ENCODE measurements at regions not wholly inside any gene's neighbourhood (a gene's known extent, or its start where the extent isn't known, plus 50 kb on each side); places are given as distances from the start of the nearest gene placed in this dataset.

GRCh38 chr6:16985513-16986284 is 116.2 kb upstream of the STMND1 start:
- Histone ChIP-seq H2AFZ (ENCODE audit: low read depth, low read length) (no peak overlapping the region), H3K9me3 (replicated peaks; ENCODE audit: control insufficient read depth, insufficient read depth, low read depth, low read length) (no peaks in the 10 kb centered on the region), H4K20me1 (replicated peaks; ENCODE audit: control insufficient read depth, insufficient read depth, low read length) (no peaks in the 10 kb centered on the region), H3K79me2 (ENCODE audit: control insufficient read depth, insufficient read depth, low read length) (no peaks in the 10 kb centered on the region), H3K4me1 (replicated peaks in 1 of 2; ENCODE audit: control insufficient read depth in 2 of 2, insufficient read depth in 2 of 2, low read length in 2 of 2) (no peaks in the 10 kb centered on the region), H3K27ac (ENCODE audit: extremely low read depth, low read depth, low read length) (no peak overlapping the region), H3K4me2 (ENCODE audit: insufficient read depth, low read length) (no peak overlapping the region), H3K4me3 (no peak overlapping the region), H3K27me3 (ENCODE audit: control insufficient read depth in 2 of 2, insufficient read depth in 2 of 2, low read length in 2 of 2) (peaks cover 2 to 3% of the 10 kb centered on the region in 2 experiments; a peak in 2 of 5 replicates), H3K36me3 (ENCODE audit: control insufficient read depth, insufficient read depth, low read length) (no peaks in the 10 kb centered on the region), H3K9me1 (ENCODE audit: control insufficient read depth, insufficient read depth, low read length) (no peaks in the 10 kb centered on the region), H3K9ac (ENCODE audit: insufficient read depth in 1 of 2, low read depth in 2 of 2, low read length in 2 of 2) (no peak overlapping the region)
- WGBS (ENCODE audit: insufficient coverage, low coverage, missing lambda C conversion rate) = under 1% methylated on average over 10 of the region's 10 CpGs
- in situ Hi-C loops (cut with MboI) (no loop called here), intact Hi-C loops (cut with micrococcal nuclease) (no loop called here)
- no peak for FAIRE-seq
- CTCF ChIA-PET (ENCODE audit: low intra/inter-chr PET ratio) = no interaction called here
- no TSS peak for BruUV-seq (replicated peaks)
- TF ChIP-seq TOE1 (IDR thresholded peaks at IDR 0.05; ENCODE audit: borderline replicate concordance) (no peak), TOE1 (CRISPR knock-in tag; IDR thresholded peaks at IDR 0.05; ENCODE audit: borderline replicate concordance, low read depth) (no peak), ZBTB49 (CRISPR knock-in tag; IDR thresholded peaks at IDR 0.05; ENCODE audit: borderline replicate concordance) (no peak), HDAC8 (tag; IDR thresholded peaks at IDR 0.05) (no peak), YBX1 (IDR thresholded peaks at IDR 0.05) (no peak), CBX1 (IDR thresholded peaks at IDR 0.05; ENCODE audit: low read depth) (no peak), THRAP3 (IDR thresholded peaks at IDR 0.05; ENCODE audit: borderline replicate concordance) (no peak)
- TF ChIP-seq, protein P1, sequence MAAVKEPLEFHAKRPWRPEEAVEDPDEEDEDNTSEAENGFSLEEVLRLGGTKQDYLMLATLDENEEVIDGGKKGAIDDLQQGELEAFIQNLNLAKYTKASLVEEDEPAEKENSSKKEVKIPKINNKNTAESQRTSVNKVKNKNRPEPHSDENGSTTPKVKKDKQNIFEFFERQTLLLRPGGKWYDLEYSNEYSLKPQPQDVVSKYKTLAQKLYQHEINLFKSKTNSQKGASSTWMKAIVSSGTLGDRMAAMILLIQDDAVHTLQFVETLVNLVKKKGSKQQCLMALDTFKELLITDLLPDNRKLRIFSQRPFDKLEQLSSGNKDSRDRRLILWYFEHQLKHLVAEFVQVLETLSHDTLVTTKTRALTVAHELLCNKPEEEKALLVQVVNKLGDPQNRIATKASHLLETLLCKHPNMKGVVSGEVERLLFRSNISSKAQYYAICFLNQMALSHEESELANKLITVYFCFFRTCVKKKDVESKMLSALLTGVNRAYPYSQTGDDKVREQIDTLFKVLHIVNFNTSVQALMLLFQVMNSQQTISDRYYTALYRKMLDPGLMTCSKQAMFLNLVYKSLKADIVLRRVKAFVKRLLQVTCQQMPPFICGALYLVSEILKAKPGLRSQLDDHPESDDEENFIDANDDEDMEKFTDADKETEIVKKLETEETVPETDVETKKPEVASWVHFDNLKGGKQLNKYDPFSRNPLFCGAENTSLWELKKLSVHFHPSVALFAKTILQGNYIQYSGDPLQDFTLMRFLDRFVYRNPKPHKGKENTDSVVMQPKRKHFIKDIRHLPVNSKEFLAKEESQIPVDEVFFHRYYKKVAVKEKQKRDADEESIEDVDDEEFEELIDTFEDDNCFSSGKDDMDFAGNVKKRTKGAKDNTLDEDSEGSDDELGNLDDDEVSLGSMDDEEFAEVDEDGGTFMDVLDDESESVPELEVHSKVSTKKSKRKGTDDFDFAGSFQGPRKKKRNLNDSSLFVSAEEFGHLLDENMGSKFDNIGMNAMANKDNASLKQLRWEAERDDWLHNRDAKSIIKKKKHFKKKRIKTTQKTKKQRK (IDR thresholded peaks at IDR 0.05; ENCODE audit: borderline replicate concordance, low read depth, low read length) = no peak
- POLR2A ChIA-PET = interaction anchor here (0.6 to 1.0 kb wide), 3 partner anchors 19 to 306 kb away, joined by 3 read pairs; no protein-coding TSS in a partner anchor
- no peak for ATAC-seq
- no peak for DNase-seq (ENCODE audit: extremely low read depth in 1 of 4, low spot score in 3 of 4)

All from K562 (cell line).